WTC11 (cell line): ENCODE measurements at regions not wholly inside any gene's neighbourhood (a gene's known extent, or its start where the extent isn't known, plus 50 kb on each side); places are given as distances from the start of the nearest gene placed in this dataset.
"Not testable (repeated sequence)": the region's sequence is repeated elsewhere in the genome, so short reads cannot be mapped to it uniquely, and the experiment has no call there.

Experiments
- ATAC-seq: fragments of 200-7000 bp; cut with Tn5 transposase; 2 replicates; pipeline ENCODE4 v1.10.0; 2021; ENCODE audit warnings: mild to moderate bottlenecking, moderate library complexity
- CTCF ChIA-PET: fragments of 300-600 bp; sonication (Branson Sonifier 250); formaldehyde crosslinking; loops from one replicate; lab custom pipeline; 2021; ENCODE audit warnings: antibody characterized with exemption; lab: Charles Lee
- POLR2A ChIA-PET: fragments of 350-600 bp; sonication (Branson Sonifier 250); formaldehyde crosslinking; loops from one replicate; lab custom pipeline; 2021; ENCODE audit warnings: antibody characterized with exemption; lab: Charles Lee
- DNase-seq: peaks from one replicate; pipeline ENCODE4 v3.0.0; 2021; ENCODE audit warnings: low spot score
- H3K27ac Mint-ChIP-seq: 2 replicates; pipeline ENCODE4 v1.8.0; 2021; ENCODE audit warnings: mixed read lengths
- H3K27me3 Mint-ChIP-seq: 2 replicates; pipeline ENCODE4 v1.8.0; 2021; ENCODE audit warnings: low read depth, mild to moderate bottlenecking, moderate library complexity, mixed read lengths
- H3K36me3 Mint-ChIP-seq: 2 replicates; pipeline ENCODE4 v1.8.0; 2021; ENCODE audit warnings: mixed read lengths
- H3K4me1 Mint-ChIP-seq: 2 replicates; pipeline ENCODE4 v1.8.0; 2022; ENCODE audit warnings: mixed read lengths
- H3K4me3 Mint-ChIP-seq: 2 replicates; pipeline ENCODE4 v1.8.0; 2021; ENCODE audit warnings: mild to moderate bottlenecking, moderate library complexity, mixed read lengths
- H3K9me3 Mint-ChIP-seq: 2 replicates; pipeline ENCODE4 v1.8.0; 2021; ENCODE audit warnings: mixed read lengths
- CBFB ChIP-seq: sonication (generic); formaldehyde crosslinking; IDR thresholded peaks from 2 replicates; pipeline ENCODE4 v1.8.1; 2022; ENCODE audit warnings: mild to moderate bottlenecking, low read depth, missing genetic modification reagents
- CREM ChIP-seq: sonication (generic); formaldehyde crosslinking; IDR thresholded peaks from 2 replicates; pipeline ENCODE4 v1.8.1; 2022; ENCODE audit warnings: mild to moderate bottlenecking, missing genetic modification reagents, moderate library complexity
- GTF2I ChIP-seq: fragments of 250-450 bp; sonication (Bioruptor Pico); conservative IDR thresholded peaks from 2 replicates; pipeline ENCODE4 v1.4.0; 2021; ENCODE audit warnings: mild to moderate bottlenecking
- IRF2 ChIP-seq: sonication (generic); formaldehyde crosslinking; IDR thresholded peaks from 2 replicates; pipeline ENCODE4 v1.8.0; 2022; ENCODE audit warnings: low read depth, missing genetic modification reagents, borderline replicate concordance
- JUN ChIP-seq: sonication (generic); formaldehyde crosslinking; IDR thresholded peaks from 2 replicates; pipeline ENCODE4 v1.8.0; 2023; ENCODE audit warnings: mild to moderate bottlenecking, missing genetic modification reagents
- KAT7 ChIP-seq: sonication (generic); formaldehyde crosslinking; IDR thresholded peaks from 2 replicates; pipeline ENCODE4 v1.8.1; 2023; ENCODE audit warnings: missing genetic modification reagents, mild to moderate bottlenecking, borderline replicate concordance
- MYBL2 ChIP-seq: sonication (generic); formaldehyde crosslinking; IDR thresholded peaks from 2 replicates; pipeline ENCODE4 v1.8.1; 2023; ENCODE audit warnings: mild to moderate bottlenecking, moderate library complexity, missing genetic modification reagents
- OVOL2 ChIP-seq: fragments of 250-450 bp; sonication (Bioruptor Pico); IDR thresholded peaks from 2 replicates; pipeline ENCODE4 v1.9.0; 2021; ENCODE audit warnings: mild to moderate bottlenecking, borderline replicate concordance
- RELA ChIP-seq: sonication (generic); formaldehyde crosslinking; IDR thresholded peaks from 2 replicates; pipeline ENCODE4 v1.8.1; 2022; ENCODE audit warnings: missing genetic modification reagents, mild to moderate bottlenecking, borderline replicate concordance
- ZBTB21 ChIP-seq: sonication (generic); formaldehyde crosslinking; IDR thresholded peaks from 2 replicates; pipeline ENCODE4 v1.8.1; 2023; ENCODE audit warnings: mild to moderate bottlenecking, missing genetic modification reagents, borderline replicate concordance
- ZNF138 ChIP-seq: sonication (generic); formaldehyde crosslinking; conservative IDR thresholded peaks from 2 replicates; pipeline ENCODE4 v1.8.1; 2022; ENCODE audit warnings: mild to moderate bottlenecking, moderate library complexity, missing genetic modification reagents
- ZNF232 ChIP-seq: sonication (generic); formaldehyde crosslinking; IDR thresholded peaks from 2 replicates; pipeline ENCODE4 v1.8.0; 2022; ENCODE audit warnings: mild to moderate bottlenecking, missing genetic modification reagents
- ZNF396 ChIP-seq: fragments of 250-450 bp; sonication (Bioruptor Pico); IDR thresholded peaks from 2 replicates; pipeline ENCODE4 v1.8.0; 2021; ENCODE audit warnings: mild to moderate bottlenecking, moderate library complexity, borderline replicate concordance
- TF ChIP-seq, protein P1 (sequence below): fragments of 250-450 bp; sonication (Bioruptor Pico); conservative IDR thresholded peaks from 2 replicates; pipeline ENCODE4 v1.9.0; 2021; ENCODE audit warnings: mild to moderate bottlenecking
- TF ChIP-seq, protein P2 (sequence below): sonication (generic); formaldehyde crosslinking; IDR thresholded peaks from 2 replicates; pipeline ENCODE4 v1.8.1; 2023; ENCODE audit warnings: mild to moderate bottlenecking, missing genetic modification reagents, moderate library complexity
- TF ChIP-seq, protein P3 (sequence below): sonication (generic); formaldehyde crosslinking; IDR thresholded peaks from 2 replicates; pipeline ENCODE4 v1.8.0; 2023; ENCODE audit warnings: mild to moderate bottlenecking, missing genetic modification reagents
- TF ChIP-seq, protein P4 (sequence below): fragments of 250-450 bp; sonication (Bioruptor Pico); IDR thresholded peaks from 2 replicates; pipeline ENCODE4 v2.1.2; 2022; ENCODE audit warnings: mild to moderate bottlenecking, moderate library complexity
- TF ChIP-seq, protein P5 (sequence below): sonication (generic); formaldehyde crosslinking; IDR thresholded peaks from 2 replicates; pipeline ENCODE4 v1.8.1; 2023; ENCODE audit warnings: mild to moderate bottlenecking, missing genetic modification reagents
- TF ChIP-seq, protein P6 (sequence below): sonication (generic); formaldehyde crosslinking; IDR thresholded peaks from 2 replicates; pipeline ENCODE4 v1.8.1; 2022; ENCODE audit warnings: mild to moderate bottlenecking, missing genetic modification reagents, moderate library complexity, borderline replicate concordance
- TF ChIP-seq, protein P7 (sequence below): fragments of 250-450 bp; sonication (Bioruptor Pico); IDR thresholded peaks from 2 replicates; pipeline ENCODE4 v1.9.0; 2021; ENCODE audit warnings: moderate library complexity, mild to moderate bottlenecking, inconsistent platforms, borderline replicate concordance

DNA sequence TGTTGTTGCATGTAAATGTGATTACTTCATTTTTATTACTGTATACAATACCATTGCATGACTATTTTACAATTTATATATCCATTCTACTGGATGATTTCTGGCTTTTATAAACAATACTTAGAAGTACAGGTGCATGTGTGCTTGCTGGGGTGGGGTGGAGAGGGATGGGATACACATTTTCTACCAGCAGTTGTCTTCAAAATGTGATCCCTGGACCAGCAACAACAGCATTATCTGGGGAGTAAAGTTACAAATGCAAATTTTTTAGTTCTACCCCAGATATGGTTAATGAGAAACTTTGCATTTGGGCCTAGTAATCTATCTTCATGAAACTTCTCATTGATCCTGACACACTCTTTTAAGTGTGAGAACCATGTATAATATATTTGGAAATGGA is 905.4 kb upstream of the ATXN7L3B start (continued):
- TF ChIP-seq, protein P1, sequence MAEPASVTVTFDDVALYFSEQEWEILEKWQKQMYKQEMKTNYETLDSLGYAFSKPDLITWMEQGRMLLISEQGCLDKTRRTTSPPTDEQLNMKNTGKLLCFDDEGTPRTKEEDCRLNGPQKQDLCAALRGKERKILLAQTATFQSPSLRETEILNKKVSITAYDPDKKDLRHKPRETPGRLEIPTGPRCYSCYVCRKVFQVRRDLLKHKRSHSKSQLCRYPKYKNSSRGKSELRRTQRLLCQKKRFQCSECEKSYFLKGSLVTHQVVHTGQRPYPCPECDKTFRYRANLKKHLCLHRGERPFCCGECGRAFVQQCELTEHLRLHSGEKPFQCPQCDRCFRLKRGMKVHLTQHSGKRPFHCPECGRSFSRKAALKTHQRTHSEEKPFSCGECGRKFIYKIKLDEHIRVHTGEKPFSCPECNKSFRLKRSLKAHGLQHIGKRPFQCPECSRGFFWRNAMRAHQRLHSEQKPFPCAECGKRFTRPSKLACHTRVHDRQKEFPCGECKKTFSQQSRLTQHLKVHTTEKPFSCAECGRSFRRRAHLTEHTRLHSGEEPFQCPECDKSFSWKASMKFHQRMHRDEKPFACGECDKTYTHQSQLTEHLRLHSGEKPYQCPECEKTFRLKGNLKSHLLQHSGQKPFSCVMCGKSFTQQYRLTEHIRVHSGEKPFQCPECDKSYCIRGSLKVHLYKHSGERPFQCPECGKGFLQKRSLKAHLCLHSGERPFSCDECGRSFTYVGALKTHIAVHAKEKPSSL (CRISPR knock-in tag), result no peak
- TF ChIP-seq JUN (CRISPR knock-in tag) (no peak), OVOL2 (CRISPR knock-in tag) (no peak), MYBL2 (CRISPR knock-in tag) (no peak)

DNA sequence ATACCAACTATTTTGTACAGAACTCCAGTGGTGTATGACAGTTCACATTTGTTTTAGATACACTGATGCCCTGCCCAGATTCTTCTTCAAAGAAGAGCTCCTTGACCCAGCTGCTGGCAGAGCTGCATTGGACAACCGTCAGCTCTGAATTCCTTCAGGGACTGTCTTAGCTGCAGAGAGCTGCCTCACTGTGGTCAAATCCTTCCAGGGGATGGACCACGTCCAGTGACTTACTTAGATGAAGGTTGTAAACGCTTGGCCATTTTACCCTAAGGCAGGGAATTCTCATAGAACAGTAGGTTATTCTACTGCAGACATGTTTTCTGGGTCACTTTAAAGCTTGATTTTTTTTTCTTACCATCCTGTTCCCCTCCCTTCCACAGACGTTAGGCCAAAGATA is 905.0 kb upstream of the ATXN7L3B start:
- ATAC-seq, result no peak
- POLR2A ChIA-PET, result no interaction called here
- Mint-ChIP-seq H3K27ac (no peak overlapping the region), H3K27me3 (no peaks in the 10 kb centered on the region), H3K9me3 (no peaks in the 10 kb centered on the region), H3K36me3 (no peaks in the 10 kb centered on the region), H3K4me3 (no peak overlapping the region), H3K4me1 (peaks cover 40% of the 10 kb centered on the region)
- no peak for TF ChIP-seq ZNF396 (CRISPR knock-in tag)
- TF ChIP-seq, protein P2, sequence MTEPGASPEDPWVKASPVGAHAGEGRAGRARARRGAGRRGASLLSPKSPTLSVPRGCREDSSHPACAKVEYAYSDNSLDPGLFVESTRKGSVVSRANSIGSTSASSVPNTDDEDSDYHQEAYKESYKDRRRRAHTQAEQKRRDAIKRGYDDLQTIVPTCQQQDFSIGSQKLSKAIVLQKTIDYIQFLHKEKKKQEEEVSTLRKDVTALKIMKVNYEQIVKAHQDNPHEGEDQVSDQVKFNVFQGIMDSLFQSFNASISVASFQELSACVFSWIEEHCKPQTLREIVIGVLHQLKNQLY (CRISPR knock-in tag), result no peak
- TF ChIP-seq ZNF232, result no peak
- no peak for TF ChIP-seq KAT7 (CRISPR knock-in tag)
- TF ChIP-seq ZBTB21 (CRISPR knock-in tag), result no peak
- no peak for TF ChIP-seq RELA (CRISPR knock-in tag)
- no peak for TF ChIP-seq CBFB (CRISPR knock-in tag)
- CTCF ChIA-PET, result no interaction called here
- DNase-seq, result no peak

DNA sequence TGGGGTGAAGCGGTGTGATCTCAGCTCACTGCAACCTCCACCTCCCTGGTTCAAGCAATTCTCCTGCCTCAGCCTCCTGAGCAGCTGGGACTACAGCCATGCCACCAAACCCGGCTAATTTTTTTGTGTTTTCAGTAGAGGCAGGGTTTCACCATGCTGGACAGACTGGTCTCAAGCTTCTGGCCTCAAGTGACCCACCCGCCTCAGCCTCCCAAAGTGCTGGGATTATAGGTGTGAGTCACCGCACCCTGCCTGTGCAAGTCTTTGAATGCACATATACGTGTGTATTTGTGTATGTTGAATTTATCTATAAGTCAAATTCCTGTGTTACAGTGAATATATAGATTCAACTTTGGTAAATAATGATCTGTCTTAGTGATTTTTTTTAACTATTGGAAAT is 898.2 kb upstream of the ATXN7L3B start:
- H3K27ac Mint-ChIP-seq, ATAC-seq, CTCF ChIA-PET, H3K4me1 Mint-ChIP-seq, POLR2A ChIA-PET, H3K27me3 Mint-ChIP-seq, H3K36me3 Mint-ChIP-seq, H3K4me3 Mint-ChIP-seq, DNase-seq: not testable (repeated sequence)
- peaks cover 12% of the 10 kb centered on the region for H3K9me3 Mint-ChIP-seq

DNA sequence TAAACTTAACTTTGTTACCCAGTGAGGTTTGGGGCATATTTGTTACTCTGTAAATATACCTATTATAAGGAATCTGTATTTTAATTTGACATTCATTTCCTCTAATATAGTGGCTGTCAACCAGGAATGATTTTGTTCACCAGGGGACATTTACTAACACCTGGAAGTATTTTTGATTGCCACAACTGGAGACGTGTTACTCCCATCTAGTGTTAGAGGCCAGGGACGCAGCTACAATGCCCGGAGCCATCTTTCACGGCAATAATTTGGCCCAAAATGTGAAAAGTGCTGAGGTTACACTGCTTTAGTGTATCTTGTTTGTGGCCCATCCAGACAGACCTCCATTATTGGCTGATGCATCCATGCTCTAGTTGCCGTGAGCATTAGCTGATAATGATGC is 881.3 kb upstream of the ATXN7L3B start:
- Mint-ChIP-seq H3K27ac (no peak overlapping the region), H3K4me3 (no peak overlapping the region), H3K27me3 (no peaks in the 10 kb centered on the region), H3K4me1 (no peaks in the 10 kb centered on the region), H3K36me3 (peaks cover 27% of the 10 kb centered on the region), H3K9me3 (peaks cover 39% of the 10 kb centered on the region)
- DNase-seq, result no peak
- ChIA-PET CTCF (interaction anchor here (1.3 kb wide), 1 partner anchor 26 kb away, joined by 3 read pairs; no protein-coding TSS in a partner anchor), POLR2A (no interaction called here)
- ATAC-seq, result peak; percentile 65
- TF ChIP-seq, protein P3, sequence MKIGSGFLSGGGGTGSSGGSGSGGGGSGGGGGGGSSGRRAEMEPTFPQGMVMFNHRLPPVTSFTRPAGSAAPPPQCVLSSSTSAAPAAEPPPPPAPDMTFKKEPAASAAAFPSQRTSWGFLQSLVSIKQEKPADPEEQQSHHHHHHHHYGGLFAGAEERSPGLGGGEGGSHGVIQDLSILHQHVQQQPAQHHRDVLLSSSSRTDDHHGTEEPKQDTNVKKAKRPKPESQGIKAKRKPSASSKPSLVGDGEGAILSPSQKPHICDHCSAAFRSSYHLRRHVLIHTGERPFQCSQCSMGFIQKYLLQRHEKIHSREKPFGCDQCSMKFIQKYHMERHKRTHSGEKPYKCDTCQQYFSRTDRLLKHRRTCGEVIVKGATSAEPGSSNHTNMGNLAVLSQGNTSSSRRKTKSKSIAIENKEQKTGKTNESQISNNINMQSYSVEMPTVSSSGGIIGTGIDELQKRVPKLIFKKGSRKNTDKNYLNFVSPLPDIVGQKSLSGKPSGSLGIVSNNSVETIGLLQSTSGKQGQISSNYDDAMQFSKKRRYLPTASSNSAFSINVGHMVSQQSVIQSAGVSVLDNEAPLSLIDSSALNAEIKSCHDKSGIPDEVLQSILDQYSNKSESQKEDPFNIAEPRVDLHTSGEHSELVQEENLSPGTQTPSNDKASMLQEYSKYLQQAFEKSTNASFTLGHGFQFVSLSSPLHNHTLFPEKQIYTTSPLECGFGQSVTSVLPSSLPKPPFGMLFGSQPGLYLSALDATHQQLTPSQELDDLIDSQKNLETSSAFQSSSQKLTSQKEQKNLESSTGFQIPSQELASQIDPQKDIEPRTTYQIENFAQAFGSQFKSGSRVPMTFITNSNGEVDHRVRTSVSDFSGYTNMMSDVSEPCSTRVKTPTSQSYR, result no peak
- no peak for TF ChIP-seq IRF2 (CRISPR knock-in tag)
- no peak for TF ChIP-seq GTF2I (CRISPR knock-in tag)
- TF ChIP-seq, protein P4, sequence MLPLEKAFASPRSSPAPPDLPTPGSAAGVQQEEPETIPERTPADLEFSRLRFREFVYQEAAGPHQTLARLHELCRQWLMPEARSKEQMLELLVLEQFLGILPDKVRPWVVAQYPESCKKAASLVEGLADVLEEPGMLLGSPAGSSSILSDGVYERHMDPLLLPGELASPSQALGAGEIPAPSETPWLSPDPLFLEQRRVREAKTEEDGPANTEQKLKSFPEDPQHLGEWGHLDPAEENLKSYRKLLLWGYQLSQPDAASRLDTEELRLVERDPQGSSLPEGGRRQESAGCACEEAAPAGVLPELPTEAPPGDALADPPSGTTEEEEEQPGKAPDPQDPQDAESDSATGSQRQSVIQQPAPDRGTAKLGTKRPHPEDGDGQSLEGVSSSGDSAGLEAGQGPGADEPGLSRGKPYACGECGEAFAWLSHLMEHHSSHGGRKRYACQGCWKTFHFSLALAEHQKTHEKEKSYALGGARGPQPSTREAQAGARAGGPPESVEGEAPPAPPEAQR (CRISPR knock-in tag), result no peak
- TF ChIP-seq, protein P5, sequence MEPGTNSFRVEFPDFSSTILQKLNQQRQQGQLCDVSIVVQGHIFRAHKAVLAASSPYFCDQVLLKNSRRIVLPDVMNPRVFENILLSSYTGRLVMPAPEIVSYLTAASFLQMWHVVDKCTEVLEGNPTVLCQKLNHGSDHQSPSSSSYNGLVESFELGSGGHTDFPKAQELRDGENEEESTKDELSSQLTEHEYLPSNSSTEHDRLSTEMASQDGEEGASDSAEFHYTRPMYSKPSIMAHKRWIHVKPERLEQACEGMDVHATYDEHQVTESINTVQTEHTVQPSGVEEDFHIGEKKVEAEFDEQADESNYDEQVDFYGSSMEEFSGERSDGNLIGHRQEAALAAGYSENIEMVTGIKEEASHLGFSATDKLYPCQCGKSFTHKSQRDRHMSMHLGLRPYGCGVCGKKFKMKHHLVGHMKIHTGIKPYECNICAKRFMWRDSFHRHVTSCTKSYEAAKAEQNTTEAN, result no peak
- TF ChIP-seq, protein P6, sequence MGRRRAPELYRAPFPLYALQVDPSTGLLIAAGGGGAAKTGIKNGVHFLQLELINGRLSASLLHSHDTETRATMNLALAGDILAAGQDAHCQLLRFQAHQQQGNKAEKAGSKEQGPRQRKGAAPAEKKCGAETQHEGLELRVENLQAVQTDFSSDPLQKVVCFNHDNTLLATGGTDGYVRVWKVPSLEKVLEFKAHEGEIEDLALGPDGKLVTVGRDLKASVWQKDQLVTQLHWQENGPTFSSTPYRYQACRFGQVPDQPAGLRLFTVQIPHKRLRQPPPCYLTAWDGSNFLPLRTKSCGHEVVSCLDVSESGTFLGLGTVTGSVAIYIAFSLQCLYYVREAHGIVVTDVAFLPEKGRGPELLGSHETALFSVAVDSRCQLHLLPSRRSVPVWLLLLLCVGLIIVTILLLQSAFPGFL, result no peak
- TF ChIP-seq, protein P7, sequence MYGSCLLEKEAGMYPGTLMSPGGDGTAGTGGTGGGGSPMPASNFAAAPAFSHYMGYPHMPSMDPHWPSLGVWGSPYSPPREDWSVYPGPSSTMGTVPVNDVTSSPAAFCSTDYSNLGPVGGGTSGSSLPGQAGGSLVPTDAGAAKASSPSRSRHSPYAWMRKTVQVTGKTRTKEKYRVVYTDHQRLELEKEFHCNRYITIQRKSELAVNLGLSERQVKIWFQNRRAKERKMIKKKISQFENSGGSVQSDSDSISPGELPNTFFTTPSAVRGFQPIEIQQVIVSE (CRISPR knock-in tag), result no peak
- TF ChIP-seq CREM (CRISPR knock-in tag), result no peak
- no peak for TF ChIP-seq ZNF138
